Suprapubic skin (tissue), 3 donors: ENCODE measurements at regions not wholly inside any gene's neighbourhood (a gene's known extent, or its start where the extent isn't known, plus 50 kb on each side); places are given as distances from the start of the nearest gene placed in this dataset.

ENCODE experiments used
- CTCF ChIP-seq, 2 donors: fragments of 200-600 bp in 1 of 2; fragments of 450-650 bp in 1 of 2; sonication (generic) in 1 of 2; IDR thresholded peaks; one replicate each; pipeline ENCODE4 v1.5.1; 2016 to 2019; ENCODE audit warnings: antibody characterized with exemption in 2 of 2, mild to moderate bottlenecking in 1 of 2, moderate library complexity in 1 of 2
- POLR2A ChIP-seq, 2 donors: fragments of 450-650 bp; IDR thresholded peaks; one replicate each; pipeline ENCODE4 v1.6.1; 2017; ENCODE audit warnings: antibody characterized with exemption in 2 of 2, mild to moderate bottlenecking in 2 of 2, moderate library complexity in 2 of 2

- TF ChIP-seq POLR2A (IDR thresholded peaks at IDR 0.05) (no peak), CTCF (IDR thresholded peaks at IDR 0.05) (no peak)
Measured at GRCh38 chr9:95788021-95788420, 87.5 kb upstream of the ERCC6L2 start.
